B cell (primary cell): ENCODE measurements at regions not wholly inside any gene's neighbourhood (a gene's known extent, or its start where the extent isn't known, plus 50 kb on each side); places are given as distances from the start of the nearest gene placed in this dataset.

ENCODE experiments used
- ATAC-seq: fragments of 200-7000 bp; cut with Tn5 transposase; one replicate; pipeline ENCODE4 v1.10.0; 2021; ENCODE audit warnings: low read depth, mild to moderate bottlenecking, moderate number of reproducible peaks, moderate library complexity
- CTCF ChIA-PET: fragments of 350-600 bp; sonication (Branson Sonifier 250); formaldehyde crosslinking; loops from one replicate; lab custom pipeline; 2021; ENCODE audit warnings: antibody characterized with exemption, inconsistent platforms; lab: Charles Lee
- POLR2A ChIA-PET: fragments of 350-600 bp; sonication (Branson Sonifier 250); formaldehyde crosslinking; loops from one replicate; lab custom pipeline; 2021; ENCODE audit warnings: antibody characterized with exemption; lab: Charles Lee
- DNase-seq: peaks from one replicate; pipeline ENCODE4 v3.0.0; 2013
- H2AFZ ChIP-seq: 2 replicates; pipeline ENCODE4 v1.6.1; 2012; ENCODE audit warnings: mild to moderate bottlenecking, low read depth, low read length; ENCODE audit not compliant: insufficient read depth, poor library complexity, severe bottlenecking
- H3K27ac ChIP-seq, 2 donors: 1 replicate in 1 of 2; 2 replicates in 1 of 2; pipeline ENCODE4 v1.5.1; 2012 to 2013; ENCODE audit warnings: low read length in 2 of 2, mild to moderate bottlenecking in 2 of 2, moderate library complexity in 1 of 2
- H3K27me3 ChIP-seq, 4 experiments: fragments of 200-600 bp in 1 of 4; sonication (generic) in 1 of 4; replicated peaks in 1 of 4; 1 replicate in 2 of 4; 2 replicates in 2 of 4; pipeline versions ENCODE4 v1.6.1 to v1.7.0; 2013 to 2016; ENCODE audit warnings: low read length in 3 of 4, mild to moderate bottlenecking in 2 of 4, mixed read lengths in 1 of 4, moderate library complexity in 1 of 4; ENCODE audit not compliant: insufficient read depth in 4 of 4, control insufficient read depth in 3 of 4; ENCODE audit errors: control extremely low read depth in 1 of 4
- H3K36me3 ChIP-seq, 2 experiments: replicated peaks in 1 of 2; 1 replicate in 1 of 2; 2 replicates in 1 of 2; pipeline versions ENCODE4 v1.6.1 to v1.7.1; 2013; ENCODE audit warnings: low read length in 1 of 2; ENCODE audit not compliant: insufficient read depth in 2 of 2, control insufficient read depth in 1 of 2; ENCODE audit errors: control extremely low read depth in 1 of 2, extremely low read depth in 1 of 2
- H3K4me1 ChIP-seq, 2 donors: fragments of 200-600 bp in 1 of 2; sonication (generic) in 1 of 2; 1 replicate in 1 of 2; 2 replicates in 1 of 2; pipeline versions ENCODE4 v1.5.1 to v1.6.1; 2013 to 2017; ENCODE audit warnings: low read length in 2 of 2; ENCODE audit not compliant: control insufficient read depth in 2 of 2, insufficient read depth in 2 of 2
- H3K4me2 ChIP-seq: replicated peaks from 2 replicates; pipeline ENCODE3; 2012; ENCODE audit warnings: mild to moderate bottlenecking, low read depth, low read length; ENCODE audit not compliant: poor library complexity, severe bottlenecking
- H3K4me3 ChIP-seq, 5 experiments: fragments of 200-600 bp in 1 of 5; sonication (generic) in 1 of 5; 1 replicate in 3 of 5; 2 replicates in 2 of 5; pipeline versions ENCODE4 v1.5.1 to v1.7.0; 2011 to 2016; ENCODE audit warnings: low read length in 4 of 5, mild to moderate bottlenecking in 4 of 5, low read depth in 2 of 5, control low read depth in 1 of 5, moderate library complexity in 1 of 5; ENCODE audit not compliant: insufficient read depth in 1 of 5; ENCODE audit errors: control extremely low read depth in 1 of 5, extremely low read depth in 1 of 5
- H3K79me2 ChIP-seq: fragments of 200-600 bp; sonication (generic); one replicate; pipeline ENCODE4 v1.6.0; 2016; ENCODE audit warnings: low read length; ENCODE audit not compliant: control insufficient read depth, insufficient read depth
- H3K9ac ChIP-seq: fragments of 200-600 bp; sonication (generic); 2 replicates; pipeline ENCODE4 v1.6.1; 2017; ENCODE audit warnings: mild to moderate bottlenecking, low read length, moderate library complexity
- H3K9me3 ChIP-seq, 3 donors: one replicate each; pipeline versions ENCODE4 v1.6.1 to v1.7.1; 2013; ENCODE audit warnings: low read length in 2 of 3; ENCODE audit not compliant: control insufficient read depth in 2 of 3, insufficient read depth in 1 of 3; ENCODE audit errors: control extremely low read depth in 1 of 3
- H4K20me1 ChIP-seq: 2 replicates; pipeline ENCODE4 v1.6.0; 2012; ENCODE audit warnings: mild to moderate bottlenecking, low read length; ENCODE audit not compliant: insufficient read depth, control insufficient read depth, poor library complexity, severe bottlenecking
- H3K27ac Mint-ChIP-seq: one replicate; pipeline ENCODE4 v1.8.0; 2021; ENCODE audit warnings: mixed read lengths
- H3K27me3 Mint-ChIP-seq: one replicate; pipeline ENCODE4 v1.8.0; 2021; ENCODE audit warnings: mixed read lengths
- H3K4me1 Mint-ChIP-seq: one replicate; pipeline ENCODE4 v1.8.0; 2021; ENCODE audit warnings: mixed read lengths
- H3K4me3 Mint-ChIP-seq: one replicate; pipeline ENCODE4 v1.8.0; 2021; ENCODE audit warnings: mixed read lengths
- H3K9me3 Mint-ChIP-seq: one replicate; pipeline ENCODE4 v1.8.0; 2022; ENCODE audit warnings: mixed read lengths; ENCODE audit not compliant: insufficient read depth
- EZH2 ChIP-seq: IDR thresholded peaks from 2 replicates; pipeline ENCODE4 v1.6.1; 2012; ENCODE audit warnings: borderline replicate concordance, low read depth, mild to moderate bottlenecking, moderate library complexity, low read length; ENCODE audit not compliant: insufficient read depth, poor library complexity, severe bottlenecking
- WGBS: methylation state at CpG from one replicate; pipeline ENCODE4 v1.1.5; 2013; ENCODE audit warnings: missing lambda C conversion rate; ENCODE audit not compliant: insufficient coverage; 5-methylcytosine and 5-hydroxymethylcytosine counted together
- intact Hi-C: fragments of 100-400 bp; cut with micrococcal nuclease; formaldehyde crosslinking; loops from one replicate; pipeline ENCODE4 v1.10.0; 2022
- TF ChIP-seq, protein P1 (sequence below): fragments of 200-600 bp; IDR thresholded peaks from one replicate; pipeline ENCODE4 v1.8.0; 2022; ENCODE audit warnings: antibody characterized with exemption, mild to moderate bottlenecking

DNA sequence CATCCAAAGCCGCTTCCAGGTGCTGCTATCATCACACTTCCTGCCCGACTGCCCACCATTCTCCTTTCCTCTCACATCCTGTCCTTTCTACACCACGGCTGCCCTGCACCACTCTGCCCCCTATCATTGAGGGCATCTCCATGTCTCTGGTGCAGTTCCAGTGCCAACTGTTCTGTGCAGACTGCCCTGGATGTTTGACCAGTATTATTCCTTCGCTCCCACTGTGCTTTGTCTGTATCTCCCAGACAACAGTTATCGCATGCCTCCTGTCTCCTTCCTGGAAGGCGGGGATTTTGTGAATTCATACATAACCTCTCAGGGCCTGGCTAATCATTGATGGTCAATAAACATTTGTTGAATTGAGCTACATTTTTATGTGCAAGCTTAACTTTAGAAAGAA, 63.6 kb upstream of the GNG12 start:
- no peaks in the 10 kb centered on the region for H3K4me1 Mint-ChIP-seq

DNA sequence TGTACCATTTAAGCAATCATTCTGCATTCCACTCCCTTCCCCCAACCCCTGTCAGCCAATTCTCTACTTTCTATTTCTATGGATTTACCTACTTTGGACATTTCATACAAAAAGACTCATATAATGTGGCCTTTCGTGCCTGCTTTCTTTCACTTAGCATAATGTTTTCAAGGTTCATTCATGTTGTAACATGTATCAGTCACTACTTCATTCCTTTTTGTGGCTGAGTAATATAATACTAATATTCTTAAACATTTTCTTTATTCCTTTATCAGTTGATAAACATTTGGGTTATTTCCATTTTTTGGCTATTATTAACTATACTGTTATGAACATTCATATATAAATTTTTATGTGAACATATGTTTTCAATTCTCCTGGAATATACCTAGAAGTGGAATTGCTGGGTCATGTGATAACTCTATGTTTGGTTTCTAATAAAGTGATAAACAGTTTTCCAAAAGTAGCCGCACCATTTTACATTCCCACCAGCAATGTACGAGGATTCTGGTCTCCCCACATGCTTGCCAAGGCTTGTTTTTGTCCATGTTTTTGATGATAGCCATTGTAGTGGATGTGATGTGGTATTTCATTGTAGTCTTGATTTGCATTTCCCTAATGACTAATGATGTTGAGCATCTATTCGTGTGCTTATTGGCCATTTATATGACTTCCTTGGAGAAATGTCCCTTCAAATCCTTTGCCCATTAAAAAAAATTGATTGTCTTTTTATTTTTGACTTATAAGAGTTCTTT, 61.9 kb upstream of the GNG12 start:
- ATAC-seq (no peak), DNase-seq (no peak)
- Mint-ChIP-seq H3K4me3 (no peak overlapping the region), H3K4me1 (no peaks in the 10 kb centered on the region), H3K27me3 (peaks cover 13% of the 10 kb centered on the region), H3K27ac (no peak overlapping the region), H3K9me3 (peaks cover 2% of the 10 kb centered on the region)
- Histone ChIP-seq H3K27ac (no peak overlapping the region), H2AFZ (no peak overlapping the region), H3K4me2 (no peak overlapping the region), H3K79me2 (no peaks in the 10 kb centered on the region), H3K27me3 (peaks cover 0 to 3% (median 0%) of the 10 kb centered on the region in 4 experiments), H4K20me1 (no peaks in the 10 kb centered on the region), H3K9ac (no peak overlapping the region), H3K9me3 (no peaks in the 10 kb centered on the region), H3K36me3 (no peaks in the 10 kb centered on the region), H3K4me1 (no peaks in the 10 kb centered on the region), H3K4me3 (no peak overlapping the region)
- no peak for TF ChIP-seq EZH2
- TF ChIP-seq, protein P1, sequence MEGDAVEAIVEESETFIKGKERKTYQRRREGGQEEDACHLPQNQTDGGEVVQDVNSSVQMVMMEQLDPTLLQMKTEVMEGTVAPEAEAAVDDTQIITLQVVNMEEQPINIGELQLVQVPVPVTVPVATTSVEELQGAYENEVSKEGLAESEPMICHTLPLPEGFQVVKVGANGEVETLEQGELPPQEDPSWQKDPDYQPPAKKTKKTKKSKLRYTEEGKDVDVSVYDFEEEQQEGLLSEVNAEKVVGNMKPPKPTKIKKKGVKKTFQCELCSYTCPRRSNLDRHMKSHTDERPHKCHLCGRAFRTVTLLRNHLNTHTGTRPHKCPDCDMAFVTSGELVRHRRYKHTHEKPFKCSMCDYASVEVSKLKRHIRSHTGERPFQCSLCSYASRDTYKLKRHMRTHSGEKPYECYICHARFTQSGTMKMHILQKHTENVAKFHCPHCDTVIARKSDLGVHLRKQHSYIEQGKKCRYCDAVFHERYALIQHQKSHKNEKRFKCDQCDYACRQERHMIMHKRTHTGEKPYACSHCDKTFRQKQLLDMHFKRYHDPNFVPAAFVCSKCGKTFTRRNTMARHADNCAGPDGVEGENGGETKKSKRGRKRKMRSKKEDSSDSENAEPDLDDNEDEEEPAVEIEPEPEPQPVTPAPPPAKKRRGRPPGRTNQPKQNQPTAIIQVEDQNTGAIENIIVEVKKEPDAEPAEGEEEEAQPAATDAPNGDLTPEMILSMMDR: no peak
- POLR2A ChIA-PET: no interaction called here
- WGBS: no CpG with 5 or more reads among the region's 4 CpGs
- intact Hi-C loops: no loop called here
- CTCF ChIA-PET: no interaction called here

More for the DNA sequence above, 63.6 kb upstream of the GNG12 start:
- Histone ChIP-seq H3K79me2 (no peaks in the 10 kb centered on the region), H3K4me2 (no peak overlapping the region), H3K27me3 (peaks cover 0 to 3% (median 0%) of the 10 kb centered on the region in 4 experiments), H4K20me1 (no peaks in the 10 kb centered on the region), H3K4me1 (no peaks in the 10 kb centered on the region), H3K27ac (no peak overlapping the region), H3K9ac (no peak overlapping the region), H3K36me3 (no peaks in the 10 kb centered on the region), H2AFZ (no peak overlapping the region), H3K9me3 (no peaks in the 10 kb centered on the region), H3K4me3 (no peak overlapping the region)
- Mint-ChIP-seq H3K27me3 (peaks cover 13% of the 10 kb centered on the region), H3K4me3 (no peak overlapping the region), H3K9me3 (peaks cover 2% of the 10 kb centered on the region), H3K27ac (no peak overlapping the region)
- intact Hi-C loops: no loop called here
- no peak for TF ChIP-seq EZH2
- TF ChIP-seq, protein P1: no peak
- POLR2A ChIA-PET: no interaction called here
- 79% methylated on average over 4 of the region's 6 CpGs for WGBS
- DNase-seq: no peak
- CTCF ChIA-PET: no interaction called here
- no peak for ATAC-seq
